Neural crest cell (in vitro differentiated cells): ENCODE measurements at regions not wholly inside any gene's neighbourhood (a gene's known extent, or its start where the extent isn't known, plus 50 kb on each side); places are given as distances from the start of the nearest gene placed in this dataset.
"Not testable (repeated sequence)": the region's sequence is repeated elsewhere in the genome, so short reads cannot be mapped to it uniquely, and the experiment has no call there.

Experiments used
- DNase-seq: peaks from one replicate; pipeline ENCODE4 v3.0.0; 2021; ENCODE audit warnings: low read depth, mixed read lengths, low spot score
- H3K27ac Mint-ChIP-seq: one replicate; pipeline ENCODE4 v1.8.0; 2021; ENCODE audit warnings: mild to moderate bottlenecking, mixed read lengths; ENCODE audit not compliant: unreplicated experiment
- H3K27me3 Mint-ChIP-seq: 2 replicates; pipeline ENCODE4 v1.8.0; 2021; ENCODE audit warnings: low read depth, mild to moderate bottlenecking, mixed read lengths
- H3K36me3 Mint-ChIP-seq: 2 replicates; pipeline ENCODE4 v1.8.0; 2021; ENCODE audit warnings: low read depth, mild to moderate bottlenecking, mixed read lengths
- H3K4me1 Mint-ChIP-seq: 2 replicates; pipeline ENCODE4 v1.8.0; 2021; ENCODE audit warnings: mixed read lengths
- H3K4me3 Mint-ChIP-seq: one replicate; pipeline ENCODE4 v1.8.0; 2021; ENCODE audit warnings: mild to moderate bottlenecking, mixed read lengths
- H3K9me3 Mint-ChIP-seq: 2 replicates; pipeline ENCODE4 v1.8.0; 2021; ENCODE audit warnings: mixed read lengths
- TF ChIP-seq, protein P1 (sequence below): fragments of 200-600 bp; sonication (generic); conservative IDR thresholded peaks from 2 replicates; pipeline ENCODE4 v1.5.0; 2021; ENCODE audit warnings: antibody characterized with exemption, mild to moderate bottlenecking

DNA sequence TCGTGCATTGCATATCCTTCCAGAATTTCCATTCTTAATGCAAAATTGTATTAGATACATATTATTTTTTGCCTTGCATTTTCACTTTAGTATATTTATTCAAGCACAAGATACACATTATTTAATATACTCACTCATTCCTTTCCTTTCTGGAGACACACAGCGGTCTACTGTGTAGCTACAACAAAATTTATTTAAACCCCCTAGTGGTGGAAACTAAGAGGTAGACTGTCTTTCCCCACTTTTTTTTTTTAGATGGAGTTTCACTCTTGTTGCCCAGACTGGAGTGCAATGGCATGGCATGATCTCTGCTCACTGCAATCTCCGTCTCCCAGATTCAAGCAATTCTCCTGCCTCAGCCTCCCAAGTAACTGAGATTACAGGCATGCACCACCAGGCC, 2040.3 kb upstream of the PCDH20 start:
- TF ChIP-seq, protein P1, sequence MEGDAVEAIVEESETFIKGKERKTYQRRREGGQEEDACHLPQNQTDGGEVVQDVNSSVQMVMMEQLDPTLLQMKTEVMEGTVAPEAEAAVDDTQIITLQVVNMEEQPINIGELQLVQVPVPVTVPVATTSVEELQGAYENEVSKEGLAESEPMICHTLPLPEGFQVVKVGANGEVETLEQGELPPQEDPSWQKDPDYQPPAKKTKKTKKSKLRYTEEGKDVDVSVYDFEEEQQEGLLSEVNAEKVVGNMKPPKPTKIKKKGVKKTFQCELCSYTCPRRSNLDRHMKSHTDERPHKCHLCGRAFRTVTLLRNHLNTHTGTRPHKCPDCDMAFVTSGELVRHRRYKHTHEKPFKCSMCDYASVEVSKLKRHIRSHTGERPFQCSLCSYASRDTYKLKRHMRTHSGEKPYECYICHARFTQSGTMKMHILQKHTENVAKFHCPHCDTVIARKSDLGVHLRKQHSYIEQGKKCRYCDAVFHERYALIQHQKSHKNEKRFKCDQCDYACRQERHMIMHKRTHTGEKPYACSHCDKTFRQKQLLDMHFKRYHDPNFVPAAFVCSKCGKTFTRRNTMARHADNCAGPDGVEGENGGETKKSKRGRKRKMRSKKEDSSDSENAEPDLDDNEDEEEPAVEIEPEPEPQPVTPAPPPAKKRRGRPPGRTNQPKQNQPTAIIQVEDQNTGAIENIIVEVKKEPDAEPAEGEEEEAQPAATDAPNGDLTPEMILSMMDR: peak; percentile 53
- Mint-ChIP-seq H3K4me3 (no peak overlapping the region), H3K9me3 (peaks cover 3% of the 10 kb centered on the region), H3K27ac (no peak overlapping the region), H3K4me1 (no peaks in the 10 kb centered on the region), H3K27me3 (no peaks in the 10 kb centered on the region), H3K36me3 (no peaks in the 10 kb centered on the region)
- DNase-seq: no peak

DNA sequence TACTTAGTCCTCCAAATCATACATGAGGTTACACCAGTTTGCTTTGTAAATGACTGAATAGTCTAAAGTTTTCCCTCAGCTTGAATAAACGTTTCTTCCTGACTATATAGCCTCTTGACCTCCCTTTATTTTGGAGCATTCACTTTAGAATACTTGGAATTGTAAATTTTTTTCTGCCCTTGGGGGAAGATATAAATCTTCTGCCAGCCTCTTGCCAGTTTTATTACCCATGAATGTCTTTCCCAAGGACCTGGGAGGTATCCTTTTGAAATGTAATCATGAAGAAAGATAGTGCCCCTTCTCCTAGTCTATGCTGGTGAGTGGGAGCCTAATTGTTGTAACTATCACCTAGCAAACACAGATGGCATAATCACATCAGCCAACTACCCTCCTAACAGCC, 2033.9 kb upstream of the PCDH20 start:
- Mint-ChIP-seq H3K27me3 (no peaks in the 10 kb centered on the region), H3K27ac (no peak overlapping the region), H3K9me3 (peaks cover 3% of the 10 kb centered on the region), H3K4me1 (peaks cover 14% of the 10 kb centered on the region), H3K36me3 (no peaks in the 10 kb centered on the region), H3K4me3 (no peak overlapping the region)
- TF ChIP-seq, protein P1: no peak
- DNase-seq: no peak

DNA sequence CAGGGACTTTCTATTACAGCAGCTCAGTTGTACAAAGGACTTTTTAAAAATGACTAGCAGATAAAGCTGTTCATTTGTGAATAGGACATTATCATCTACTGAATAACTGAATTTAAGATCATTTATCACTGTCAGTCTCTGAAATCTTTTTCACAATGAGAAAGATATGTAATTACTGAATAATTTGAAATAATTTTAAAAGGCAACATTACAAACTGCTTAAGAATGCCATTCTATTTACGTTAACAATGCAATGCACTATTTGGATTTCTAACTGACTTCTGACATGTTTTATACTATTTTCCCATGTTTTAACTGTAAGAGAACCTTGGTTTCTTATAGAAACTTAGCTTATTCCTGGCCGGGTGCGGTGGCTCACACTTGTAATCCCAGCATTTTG, 2033.0 kb upstream of the PCDH20 start:
- Mint-ChIP-seq H3K4me3 (no peak overlapping the region), H3K36me3 (no peaks in the 10 kb centered on the region), H3K9me3 (peaks cover 5% of the 10 kb centered on the region), H3K27me3 (no peaks in the 10 kb centered on the region), H3K27ac (no peak overlapping the region), H3K4me1 (peaks cover 14% of the 10 kb centered on the region)
- TF ChIP-seq, protein P1: no peak
- DNase-seq: no peak

DNA sequence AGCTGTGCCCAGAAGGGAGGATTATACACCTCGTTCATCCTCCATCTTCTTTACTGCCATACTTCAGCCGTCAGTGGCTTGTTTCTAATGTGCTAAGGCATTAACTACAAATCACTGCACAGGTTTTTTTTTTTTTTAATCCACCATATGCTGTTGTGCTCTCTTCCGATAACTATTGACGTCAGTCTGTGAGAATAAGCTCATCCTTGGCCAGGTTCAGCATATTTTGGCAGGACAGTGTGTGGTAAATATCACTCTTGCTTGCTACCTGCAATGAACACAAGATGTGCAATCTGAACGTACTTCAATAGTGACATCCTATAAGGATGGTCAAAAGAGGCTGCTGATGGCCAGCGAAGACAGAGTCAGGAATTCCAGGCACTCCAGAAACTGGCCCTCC, 2030.7 kb upstream of the PCDH20 start:
- no peak for DNase-seq
- H3K9me3 Mint-ChIP-seq: peaks cover 7% of the 10 kb centered on the region

DNA sequence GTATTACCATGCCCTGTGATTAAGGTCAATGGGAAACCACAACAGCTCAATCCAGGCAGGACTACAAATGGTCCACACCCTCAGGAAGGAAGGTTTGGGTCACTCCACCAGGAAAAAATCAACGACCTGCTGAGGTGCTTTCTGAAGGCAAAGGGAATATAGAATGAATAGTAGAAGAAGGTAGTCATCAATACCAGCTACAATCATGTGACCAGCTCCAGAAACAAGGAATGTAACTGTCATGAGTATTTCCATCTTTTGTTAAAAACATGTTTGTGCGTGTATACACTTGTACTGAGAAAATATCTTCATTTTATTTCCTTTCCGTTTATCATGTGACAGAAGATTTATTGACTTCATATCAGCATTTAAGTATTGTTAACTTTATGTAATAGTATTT, 2028.6 kb upstream of the PCDH20 start:
- H3K27ac Mint-ChIP-seq, DNase-seq, H3K36me3 Mint-ChIP-seq, H3K9me3 Mint-ChIP-seq, H3K4me3 Mint-ChIP-seq, H3K27me3 Mint-ChIP-seq: not testable (repeated sequence)
- peaks cover 12% of the 10 kb centered on the region for H3K4me1 Mint-ChIP-seq

More for the DNA sequence above, 2030.7 kb upstream of the PCDH20 start:
- H3K36me3 Mint-ChIP-seq: no peaks in the 10 kb centered on the region
- TF ChIP-seq, protein P1: no peak
- no peak overlapping the region for H3K27ac Mint-ChIP-seq
- H3K4me1 Mint-ChIP-seq: peaks cover 14% of the 10 kb centered on the region
- H3K27me3 Mint-ChIP-seq: no peaks in the 10 kb centered on the region
- H3K4me3 Mint-ChIP-seq: no peak overlapping the region

DNA sequence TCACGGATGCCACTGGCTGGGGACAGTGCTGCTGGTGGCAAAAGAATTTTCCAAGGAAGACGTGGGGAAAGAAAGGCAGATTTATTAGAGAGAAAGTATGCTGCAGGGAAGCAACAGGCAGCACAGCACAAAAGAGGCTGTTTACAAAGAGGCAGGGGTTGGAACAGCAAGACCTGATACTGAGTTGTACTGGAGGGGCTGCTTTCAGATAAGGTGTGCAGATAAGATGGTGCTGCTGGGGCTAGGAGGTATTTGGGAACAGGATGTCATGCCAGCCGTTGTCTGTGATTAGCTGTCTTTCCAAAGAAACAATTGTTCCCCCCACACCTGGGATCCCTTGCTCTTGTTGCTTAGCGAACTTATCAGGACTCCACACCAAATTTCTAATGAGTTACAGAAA, 2023.3 kb upstream of the PCDH20 start:
- Mint-ChIP-seq H3K27me3 (no peaks in the 10 kb centered on the region), H3K4me3 (no peak overlapping the region), H3K36me3 (no peaks in the 10 kb centered on the region), H3K27ac (no peak overlapping the region), H3K9me3 (peaks cover 7% of the 10 kb centered on the region), H3K4me1 (peaks cover 23% of the 10 kb centered on the region)
- DNase-seq: no peak
- TF ChIP-seq, protein P1: no peak
